ENCODE measurements at regions not wholly inside any gene's neighbourhood (a gene's known extent, or its start where the extent isn't known, plus 50 kb on each side); places are given as distances from the start of the nearest gene placed in this dataset.

- peaks cover 0 to 18% (median 3%) of the 10 kb centered on the region in 11 donors for H3K9me3 Mint-ChIP-seq
- Histone ChIP-seq H3K27me3 (ENCODE audit: control insufficient read depth in 2 of 2, insufficient read depth in 2 of 2, low read length in 2 of 2) (no peaks in the 10 kb centered on the region), H3K4me1 (ENCODE audit: control insufficient read depth in 2 of 2, insufficient read depth in 2 of 2, low read length in 2 of 2) (no peaks in the 10 kb centered on the region), H3K4me3 (ENCODE audit: low read length) (no peak overlapping the region), H3K27ac (ENCODE audit: low read depth, low read length) (no peak overlapping the region), H3K36me3 (ENCODE audit: control insufficient read depth in 2 of 3, insufficient read depth in 3 of 3, low read length in 3 of 3) (no peaks in the 10 kb centered on the region), H3K9me3 (ENCODE audit: control insufficient read depth in 2 of 3, low read length in 3 of 3) (no peaks in the 10 kb centered on the region)
- ChIA-PET CTCF (no interaction called here), POLR2A (no interaction called here)
- H3K4me1 Mint-ChIP-seq, result no peaks in the 10 kb centered on the region
- intact Hi-C loops (cut with micrococcal nuclease), result no loop called here
- no peak overlapping the region for H3K27ac Mint-ChIP-seq
- no peaks in the 10 kb centered on the region for H3K36me3 Mint-ChIP-seq
- DNase-seq, result no peak
- H3K4me3 Mint-ChIP-seq, result no peak overlapping the region
- peak; percentile 45 for ATAC-seq
- H3K27me3 Mint-ChIP-seq, result no peaks in the 10 kb centered on the region
Measured at GRCh38 chr6:50936277-50936681, 117.6 kb downstream of the TFAP2B start.

DNA sequence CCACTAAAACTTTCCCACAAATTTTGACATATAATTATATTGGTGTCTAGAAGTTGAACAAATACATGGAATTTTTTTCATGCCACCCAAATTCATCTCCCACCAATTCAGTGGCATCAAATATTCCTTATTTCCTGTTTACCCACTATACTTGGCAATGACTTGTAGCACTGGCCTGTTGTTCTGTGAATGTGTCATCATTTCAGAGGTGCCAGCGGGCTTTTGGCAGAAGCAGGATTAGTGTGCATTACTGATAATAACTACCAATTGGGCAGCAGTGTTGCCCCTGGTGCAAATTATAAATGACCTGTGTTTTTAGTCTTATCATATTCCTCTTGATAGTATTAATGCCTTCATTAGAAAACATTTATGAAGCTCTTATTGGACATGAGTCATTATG is 121.3 kb downstream of the TFAP2B start:
- Histone ChIP-seq H3K9me3 (ENCODE audit: control insufficient read depth in 2 of 3, low read length in 3 of 3) (no peaks in the 10 kb centered on the region), H3K27me3 (ENCODE audit: control insufficient read depth in 2 of 2, insufficient read depth in 2 of 2, low read length in 2 of 2) (no peaks in the 10 kb centered on the region), H3K27ac (ENCODE audit: low read depth, low read length) (no peak overlapping the region), H3K4me3 (ENCODE audit: low read length) (no peak overlapping the region), H3K4me1 (ENCODE audit: control insufficient read depth in 2 of 2, insufficient read depth in 2 of 2, low read length in 2 of 2) (no peaks in the 10 kb centered on the region), H3K36me3 (ENCODE audit: control insufficient read depth in 2 of 3, insufficient read depth in 3 of 3, low read length in 3 of 3) (no peaks in the 10 kb centered on the region)
- Mint-ChIP-seq H3K4me3 (no peak overlapping the region), H3K27me3 (no peaks in the 10 kb centered on the region), H3K36me3 (no peaks in the 10 kb centered on the region), H3K27ac (no peak overlapping the region), H3K4me1 (no peaks in the 10 kb centered on the region), H3K9me3 (peaks cover 0 to 18% (median 3%) of the 10 kb centered on the region in 11 donors)
- ChIA-PET CTCF (no interaction called here), POLR2A (no interaction called here)
- intact Hi-C loops (cut with micrococcal nuclease), result no loop called here
- no peak for ATAC-seq
- DNase-seq, result no peak

- no peak overlapping the region for H3K4me3 Mint-ChIP-seq
Measured at GRCh38 chr6:50945789-50946188, 127.1 kb downstream of the TFAP2B start.

GRCh38 chr6:50952092-50952907 is 133.6 kb downstream of the TFAP2B start:
- Mint-ChIP-seq H3K36me3 (no peaks in the 10 kb centered on the region), H3K4me1 (no peaks in the 10 kb centered on the region), H3K27me3 (no peaks in the 10 kb centered on the region), H3K27ac (no peak overlapping the region), H3K9me3 (peaks cover 0 to 8% (median 0%) of the 10 kb centered on the region in 11 donors), H3K4me3 (no peak overlapping the region)
- intact Hi-C loops (cut with micrococcal nuclease), result no loop called here
- ChIA-PET POLR2A (no interaction called here), CTCF (no interaction called here)
- H3K36me3 ChIP-seq (ENCODE audit: control insufficient read depth in 2 of 3, insufficient read depth in 3 of 3, low read length in 3 of 3), result no peaks in the 10 kb centered on the region
- no peaks in the 10 kb centered on the region for H3K9me3 ChIP-seq (ENCODE audit: control insufficient read depth in 2 of 3, low read length in 3 of 3)
- H3K4me3 ChIP-seq (ENCODE audit: low read length), result no peak overlapping the region
- no peak overlapping the region for H3K27ac ChIP-seq (ENCODE audit: low read depth, low read length)
- DNase-seq, result no peak
- H3K4me1 ChIP-seq (ENCODE audit: control insufficient read depth in 2 of 2, insufficient read depth in 2 of 2, low read length in 2 of 2), result no peaks in the 10 kb centered on the region
- H3K27me3 ChIP-seq (ENCODE audit: control insufficient read depth in 2 of 2, insufficient read depth in 2 of 2, low read length in 2 of 2), result no peaks in the 10 kb centered on the region
- ATAC-seq, result no peak

More at GRCh38 chr6:50945789-50946188, 127.1 kb downstream of the TFAP2B start:
- intact Hi-C loops (cut with micrococcal nuclease), result no loop called here
- no peak overlapping the region for H3K4me3 ChIP-seq (ENCODE audit: low read length)
- no peaks in the 10 kb centered on the region for H3K4me1 ChIP-seq (ENCODE audit: control insufficient read depth in 2 of 2, insufficient read depth in 2 of 2, low read length in 2 of 2)
- H3K4me1 Mint-ChIP-seq, result no peaks in the 10 kb centered on the region
- H3K36me3 Mint-ChIP-seq, result no peaks in the 10 kb centered on the region
- POLR2A ChIA-PET, result no interaction called here
- no peaks in the 10 kb centered on the region for H3K27me3 Mint-ChIP-seq
- no peak overlapping the region for H3K27ac Mint-ChIP-seq
- H3K9me3 ChIP-seq (ENCODE audit: control insufficient read depth in 2 of 3, low read length in 3 of 3), result no peaks in the 10 kb centered on the region
- H3K27ac ChIP-seq (ENCODE audit: low read depth, low read length), result no peak overlapping the region
- DNase-seq (no peak), ATAC-seq (no peak)
- peaks cover 0 to 9% (median 0%) of the 10 kb centered on the region in 11 donors for H3K9me3 Mint-ChIP-seq
- CTCF ChIA-PET, result no interaction called here
- H3K27me3 ChIP-seq (ENCODE audit: control insufficient read depth in 2 of 2, insufficient read depth in 2 of 2, low read length in 2 of 2), result no peaks in the 10 kb centered on the region
- no peaks in the 10 kb centered on the region for H3K36me3 ChIP-seq (ENCODE audit: control insufficient read depth in 2 of 3, insufficient read depth in 3 of 3, low read length in 3 of 3)

DNA sequence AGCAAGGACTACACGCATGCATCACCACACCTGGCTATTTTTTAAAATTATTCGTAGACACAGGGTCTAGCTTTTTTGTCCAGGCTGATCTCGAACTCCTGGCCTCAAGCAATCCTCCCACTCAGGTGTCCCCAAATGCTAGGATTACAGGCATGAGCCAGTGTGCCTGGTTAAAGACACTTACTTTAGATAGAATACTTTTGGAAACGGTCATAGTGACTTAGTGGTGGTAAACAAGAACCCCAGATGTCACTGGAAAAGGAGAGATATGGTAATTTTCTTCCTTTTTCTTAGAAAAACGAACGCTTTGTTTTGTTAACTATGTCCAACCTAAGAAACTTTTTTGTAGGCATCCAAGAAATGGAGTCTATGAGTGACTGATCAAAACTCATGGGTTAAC is 137.3 kb downstream of the TFAP2B start:
- intact Hi-C loops (cut with micrococcal nuclease), result no loop called here
- Histone ChIP-seq H3K36me3 (ENCODE audit: control insufficient read depth in 2 of 3, insufficient read depth in 3 of 3, low read length in 3 of 3) (no peaks in the 10 kb centered on the region), H3K4me3 (ENCODE audit: low read length) (no peak overlapping the region), H3K27ac (ENCODE audit: low read depth, low read length) (no peak overlapping the region), H3K27me3 (ENCODE audit: control insufficient read depth in 2 of 2, insufficient read depth in 2 of 2, low read length in 2 of 2) (no peaks in the 10 kb centered on the region), H3K9me3 (ENCODE audit: control insufficient read depth in 2 of 3, low read length in 3 of 3) (no peaks in the 10 kb centered on the region), H3K4me1 (ENCODE audit: control insufficient read depth in 2 of 2, insufficient read depth in 2 of 2, low read length in 2 of 2) (no peaks in the 10 kb centered on the region)
- no peak overlapping the region for H3K27ac Mint-ChIP-seq
- no peak for DNase-seq
- ATAC-seq, result no peak
- peaks cover 0 to 3% (median 0%) of the 10 kb centered on the region in 11 donors for H3K9me3 Mint-ChIP-seq
- H3K36me3 Mint-ChIP-seq, result no peaks in the 10 kb centered on the region
- POLR2A ChIA-PET, result no interaction called here
- CTCF ChIA-PET, result no interaction called here
- H3K27me3 Mint-ChIP-seq, result no peaks in the 10 kb centered on the region
- H3K4me1 Mint-ChIP-seq, result no peaks in the 10 kb centered on the region
- H3K4me3 Mint-ChIP-seq, result no peak overlapping the region

- Histone ChIP-seq H3K4me3 (ENCODE audit: low read length) (no peak overlapping the region), H3K27me3 (ENCODE audit: control insufficient read depth in 2 of 2, insufficient read depth in 2 of 2, low read length in 2 of 2) (no peaks in the 10 kb centered on the region), H3K4me1 (ENCODE audit: control insufficient read depth in 2 of 2, insufficient read depth in 2 of 2, low read length in 2 of 2) (no peaks in the 10 kb centered on the region), H3K27ac (ENCODE audit: low read depth, low read length) (no peak overlapping the region), H3K9me3 (ENCODE audit: control insufficient read depth in 2 of 3, low read length in 3 of 3) (no peaks in the 10 kb centered on the region), H3K36me3 (ENCODE audit: control insufficient read depth in 2 of 3, insufficient read depth in 3 of 3, low read length in 3 of 3) (no peaks in the 10 kb centered on the region)
- Mint-ChIP-seq H3K27ac (no peak overlapping the region), H3K4me3 (no peak overlapping the region), H3K36me3 (no peaks in the 10 kb centered on the region), H3K9me3 (peaks cover 0 to 2% (median 0%) of the 10 kb centered on the region in 11 donors), H3K4me1 (no peaks in the 10 kb centered on the region), H3K27me3 (no peaks in the 10 kb centered on the region)
- DNase-seq (no peak), ATAC-seq (no peak)
- intact Hi-C loops (cut with micrococcal nuclease), result no loop called here
- ChIA-PET POLR2A (no interaction called here), CTCF (no interaction called here)
Measured at GRCh38 chr6:50958148-50958697, 139.6 kb downstream of the TFAP2B start.

- intact Hi-C loops (cut with micrococcal nuclease), result no loop called here
- POLR2A ChIA-PET, result no interaction called here
- no peak overlapping the region for H3K4me3 Mint-ChIP-seq
- CTCF ChIA-PET, result no interaction called here
- Histone ChIP-seq H3K4me1 (ENCODE audit: control insufficient read depth in 2 of 2, insufficient read depth in 2 of 2, low read length in 2 of 2) (no peaks in the 10 kb centered on the region), H3K27ac (ENCODE audit: low read depth, low read length) (no peak overlapping the region), H3K27me3 (ENCODE audit: control insufficient read depth in 2 of 2, insufficient read depth in 2 of 2, low read length in 2 of 2) (no peaks in the 10 kb centered on the region), H3K36me3 (ENCODE audit: control insufficient read depth in 2 of 3, insufficient read depth in 3 of 3, low read length in 3 of 3) (no peaks in the 10 kb centered on the region), H3K4me3 (ENCODE audit: low read length) (no peak overlapping the region), H3K9me3 (ENCODE audit: control insufficient read depth in 2 of 3, low read length in 3 of 3) (no peaks in the 10 kb centered on the region)
- ATAC-seq, result no peak
- no peaks in the 10 kb centered on the region for H3K36me3 Mint-ChIP-seq
- H3K4me1 Mint-ChIP-seq, result no peaks in the 10 kb centered on the region
- DNase-seq, result no peak
- no peak overlapping the region for H3K27ac Mint-ChIP-seq
- no peaks in the 10 kb centered on the region for H3K27me3 Mint-ChIP-seq
- peaks cover 0 to 2% (median 0%) of the 10 kb centered on the region in 11 donors for H3K9me3 Mint-ChIP-seq
Measured at GRCh38 chr6:50959081-50959641, 140.5 kb downstream of the TFAP2B start.

All from naive thymus-derived CD4-positive, alpha-beta T cell (primary cell).